ENCODE measurements at regions not wholly inside any gene's neighbourhood (a gene's known extent, or its start where the extent isn't known, plus 50 kb on each side); places are given as distances from the start of the nearest gene placed in this dataset.
A peak's percentile ranks its signal among the peaks of the same experiment; 100 is the strongest.
"Not testable (repeated sequence)": the region's sequence is repeated elsewhere in the genome, so short reads cannot be mapped to it uniquely, and the experiment has no call there.

- Histone ChIP-seq H3K4me1 (peaks cover 0 to 3% (median 0%) of the 10 kb centered on the region in 4 donors), H3K36me3 (no peaks in the 10 kb centered on the region), H3K9me3 (no peaks in the 10 kb centered on the region), H3K27me3 (no peaks in the 10 kb centered on the region), H3K4me3 (no peak overlapping the region), H3K27ac (peak overlapping the region in 2 of 4 donors; percentile 20 to 70)
- 12 to 27% methylated on average over 11 of the region's 11 CpGs for WGBS, 2 donors
- no peak for DNase-seq (ENCODE audit: low spot score in 2 of 2)
- TF ChIP-seq, protein P1, sequence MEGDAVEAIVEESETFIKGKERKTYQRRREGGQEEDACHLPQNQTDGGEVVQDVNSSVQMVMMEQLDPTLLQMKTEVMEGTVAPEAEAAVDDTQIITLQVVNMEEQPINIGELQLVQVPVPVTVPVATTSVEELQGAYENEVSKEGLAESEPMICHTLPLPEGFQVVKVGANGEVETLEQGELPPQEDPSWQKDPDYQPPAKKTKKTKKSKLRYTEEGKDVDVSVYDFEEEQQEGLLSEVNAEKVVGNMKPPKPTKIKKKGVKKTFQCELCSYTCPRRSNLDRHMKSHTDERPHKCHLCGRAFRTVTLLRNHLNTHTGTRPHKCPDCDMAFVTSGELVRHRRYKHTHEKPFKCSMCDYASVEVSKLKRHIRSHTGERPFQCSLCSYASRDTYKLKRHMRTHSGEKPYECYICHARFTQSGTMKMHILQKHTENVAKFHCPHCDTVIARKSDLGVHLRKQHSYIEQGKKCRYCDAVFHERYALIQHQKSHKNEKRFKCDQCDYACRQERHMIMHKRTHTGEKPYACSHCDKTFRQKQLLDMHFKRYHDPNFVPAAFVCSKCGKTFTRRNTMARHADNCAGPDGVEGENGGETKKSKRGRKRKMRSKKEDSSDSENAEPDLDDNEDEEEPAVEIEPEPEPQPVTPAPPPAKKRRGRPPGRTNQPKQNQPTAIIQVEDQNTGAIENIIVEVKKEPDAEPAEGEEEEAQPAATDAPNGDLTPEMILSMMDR (IDR thresholded peaks at IDR 0.05) = no peak
- TF ChIP-seq POLR2A (IDR thresholded peaks at IDR 0.05) (no peak), EP300 (IDR thresholded peaks at IDR 0.05) (no peak)
Measured at GRCh38 chr10:62934258-62934657, 118.1 kb upstream of the EGR2 start.

- not testable (repeated sequence) for H3K27me3 ChIP-seq; H3K4me1 ChIP-seq; DNase-seq (ENCODE audit: low spot score in 2 of 2); H3K4me3 ChIP-seq; H3K9me3 ChIP-seq; H3K36me3 ChIP-seq; H3K27ac ChIP-seq
- 81 to 85% methylated on average over 8 to 20 of the region's 24 CpGs for WGBS, 2 donors
Measured at GRCh38 chr10:62928763-62929162, 112.6 kb upstream of the EGR2 start.

DNA sequence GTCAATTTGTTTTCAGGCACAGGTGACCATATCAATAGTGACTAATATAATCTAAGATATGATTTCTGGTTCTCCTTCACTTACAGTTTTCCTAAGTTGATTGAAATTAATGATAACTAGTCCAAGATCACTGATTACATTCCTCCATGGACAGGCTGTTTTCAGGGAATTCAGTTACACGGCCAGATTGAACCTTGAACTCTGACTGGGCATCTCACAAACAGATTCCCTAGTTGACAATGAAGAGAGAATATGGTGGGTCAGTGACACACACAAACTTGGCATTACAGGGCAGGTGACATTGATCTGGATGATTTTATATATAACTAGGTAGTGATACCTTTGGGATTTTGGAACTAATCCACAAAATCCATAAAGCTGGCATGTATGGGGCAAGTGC, 110.2 kb upstream of the EGR2 start:
- peaks cover 0 to 6% (median 0%) of the 10 kb centered on the region in 4 donors for H3K4me1 ChIP-seq
- H3K9me3 ChIP-seq = no peaks in the 10 kb centered on the region
- H3K27me3 ChIP-seq = no peaks in the 10 kb centered on the region
- no peak for DNase-seq (ENCODE audit: low spot score in 2 of 2)
- H3K36me3 ChIP-seq = no peaks in the 10 kb centered on the region
- WGBS, 2 donors = 75 to 88% methylated on average over 1 of the region's 1 CpG
- no peak for TF ChIP-seq EP300 (IDR thresholded peaks at IDR 0.05)
- TF ChIP-seq, protein P1 (IDR thresholded peaks at IDR 0.05) = no peak
- TF ChIP-seq POLR2A (IDR thresholded peaks at IDR 0.05) = no peak
- no peak overlapping the region for H3K27ac ChIP-seq
- no peak overlapping the region for H3K4me3 ChIP-seq

DNA sequence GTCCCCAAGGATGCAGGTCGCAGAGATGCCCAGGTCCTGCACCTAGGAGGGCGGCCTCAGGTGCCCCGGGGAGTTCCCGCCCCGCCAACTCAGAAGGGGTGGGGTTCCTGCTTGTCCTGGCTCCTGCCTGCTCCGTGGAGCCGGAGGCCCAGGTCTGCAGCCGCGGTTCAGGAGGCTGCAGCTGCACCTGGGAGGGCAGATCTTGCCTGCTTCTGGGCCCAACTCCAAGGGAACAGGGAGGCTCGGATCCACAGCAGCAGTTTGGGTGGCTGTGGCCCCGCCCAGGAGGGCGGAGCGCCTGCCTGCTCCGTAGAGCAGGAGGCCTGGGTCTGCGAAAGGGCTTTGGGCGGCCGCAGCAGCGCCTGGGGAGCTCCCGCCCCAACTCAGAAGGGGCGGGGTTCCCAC, 108.2 kb upstream of the EGR2 start:
- Histone ChIP-seq H3K4me3 (no peak overlapping the region), H3K36me3 (no peaks in the 10 kb centered on the region), H3K4me1 (peaks cover 0 to 6% (median 0%) of the 10 kb centered on the region in 4 donors), H3K27me3 (no peaks in the 10 kb centered on the region), H3K9me3 (no peaks in the 10 kb centered on the region), H3K27ac (no peak overlapping the region)
- TF ChIP-seq EP300 (IDR thresholded peaks at IDR 0.05) = no peak
- no peak for TF ChIP-seq POLR2A (IDR thresholded peaks at IDR 0.05)
- TF ChIP-seq, protein P1 (IDR thresholded peaks at IDR 0.05) = no peak
- 64 to 97% methylated on average over 12 to 16 of the region's 20 CpGs for WGBS, 2 donors
- DNase-seq (ENCODE audit: low spot score in 2 of 2) = no peak

- TF ChIP-seq POLR2A (IDR thresholded peaks at IDR 0.05) (no peak), EP300 (IDR thresholded peaks at IDR 0.05) (no peak)
- TF ChIP-seq, protein P1 (IDR thresholded peaks at IDR 0.05) = no peak
- Histone ChIP-seq H3K4me3 (no peak overlapping the region), H3K36me3 (no peaks in the 10 kb centered on the region), H3K27ac (no peak overlapping the region), H3K9me3 (no peaks in the 10 kb centered on the region), H3K4me1 (peaks cover 0 to 29% (median 8%) of the 10 kb centered on the region in 4 donors), H3K27me3 (no peaks in the 10 kb centered on the region)
- DNase-seq (ENCODE audit: low spot score in 2 of 2) = no peak
- 96 to 99% methylated on average over 3 of the region's 3 CpGs for WGBS, 2 donors
Measured at GRCh38 chr10:62919776-62920175, 103.6 kb upstream of the EGR2 start.

Measured in tibial nerve (tissue), 4 donors.